Neural cell (in vitro differentiated cells): ENCODE measurements at regions not wholly inside any gene's neighbourhood (a gene's known extent, or its start where the extent isn't known, plus 50 kb on each side); places are given as distances from the start of the nearest gene placed in this dataset.

ENCODE experiments used
- RAD21 ChIP-seq: fragments of 450-650 bp; conservative IDR thresholded peaks from 2 replicates; pipeline ENCODE4 v1.6.1; 2014; ENCODE audit warnings: antibody characterized with exemption, mild to moderate bottlenecking, moderate library complexity
- TAF1 ChIP-seq: IDR thresholded peaks from 2 replicates; pipeline ENCODE4 v1.6.1; 2012; ENCODE audit warnings: low read depth
- TF ChIP-seq, protein P1 (sequence below): fragments of 450-650 bp; IDR thresholded peaks from 2 replicates; pipeline ENCODE4 v1.5.1; 2014; ENCODE audit warnings: antibody characterized with exemption, mild to moderate bottlenecking, moderate library complexity; ENCODE audit not compliant: poor library complexity, severe bottlenecking

DNA sequence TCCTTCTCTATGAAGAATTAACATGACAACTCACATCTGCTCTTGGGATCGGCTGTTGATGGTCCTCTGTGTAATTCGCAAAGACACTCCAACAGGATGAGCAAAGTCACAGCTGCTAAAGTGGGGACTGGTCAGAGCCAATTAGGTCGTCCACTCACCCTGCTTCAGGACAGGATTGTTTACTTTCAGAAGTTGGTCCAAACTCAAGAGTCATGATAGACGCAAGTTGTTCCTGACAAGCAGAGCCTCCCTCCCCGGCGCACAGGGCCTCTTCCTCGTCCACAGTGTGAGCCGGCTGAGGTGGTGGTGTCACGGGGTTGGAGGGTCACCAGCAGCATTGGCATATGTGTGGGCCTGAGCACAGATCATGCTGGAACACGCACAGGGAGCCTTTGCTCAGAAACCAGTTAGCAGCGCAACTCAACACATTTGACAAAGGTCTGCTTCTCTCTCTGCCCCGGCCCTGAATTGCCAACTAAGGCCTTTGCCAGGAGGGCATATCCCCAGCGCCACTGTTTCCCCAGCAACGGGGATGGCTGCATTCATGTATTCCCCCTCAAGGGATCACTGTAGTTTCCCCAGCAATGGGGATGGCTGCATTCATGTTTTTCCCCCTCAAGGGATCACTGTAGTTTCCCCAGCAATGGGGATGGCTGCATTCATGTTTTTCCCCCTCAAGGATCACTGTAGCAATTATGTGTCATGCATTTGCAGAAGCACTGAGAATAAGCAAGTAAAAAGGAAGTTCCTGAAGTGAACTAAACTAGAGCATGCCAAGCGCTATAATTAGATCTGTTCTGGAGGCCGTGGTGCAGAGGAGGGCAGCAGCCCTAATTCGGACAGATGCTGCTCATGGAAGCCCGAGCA lies 111.7 kb downstream of the THBS2 start:
- TF ChIP-seq RAD21 (no peak), TAF1 (no peak)
- TF ChIP-seq, protein P1, sequence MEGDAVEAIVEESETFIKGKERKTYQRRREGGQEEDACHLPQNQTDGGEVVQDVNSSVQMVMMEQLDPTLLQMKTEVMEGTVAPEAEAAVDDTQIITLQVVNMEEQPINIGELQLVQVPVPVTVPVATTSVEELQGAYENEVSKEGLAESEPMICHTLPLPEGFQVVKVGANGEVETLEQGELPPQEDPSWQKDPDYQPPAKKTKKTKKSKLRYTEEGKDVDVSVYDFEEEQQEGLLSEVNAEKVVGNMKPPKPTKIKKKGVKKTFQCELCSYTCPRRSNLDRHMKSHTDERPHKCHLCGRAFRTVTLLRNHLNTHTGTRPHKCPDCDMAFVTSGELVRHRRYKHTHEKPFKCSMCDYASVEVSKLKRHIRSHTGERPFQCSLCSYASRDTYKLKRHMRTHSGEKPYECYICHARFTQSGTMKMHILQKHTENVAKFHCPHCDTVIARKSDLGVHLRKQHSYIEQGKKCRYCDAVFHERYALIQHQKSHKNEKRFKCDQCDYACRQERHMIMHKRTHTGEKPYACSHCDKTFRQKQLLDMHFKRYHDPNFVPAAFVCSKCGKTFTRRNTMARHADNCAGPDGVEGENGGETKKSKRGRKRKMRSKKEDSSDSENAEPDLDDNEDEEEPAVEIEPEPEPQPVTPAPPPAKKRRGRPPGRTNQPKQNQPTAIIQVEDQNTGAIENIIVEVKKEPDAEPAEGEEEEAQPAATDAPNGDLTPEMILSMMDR = no peak
